ENCODE measurements at regions not wholly inside any gene's neighbourhood (a gene's known extent, or its start where the extent isn't known, plus 50 kb on each side); places are given as distances from the start of the nearest gene placed in this dataset.

DNA sequence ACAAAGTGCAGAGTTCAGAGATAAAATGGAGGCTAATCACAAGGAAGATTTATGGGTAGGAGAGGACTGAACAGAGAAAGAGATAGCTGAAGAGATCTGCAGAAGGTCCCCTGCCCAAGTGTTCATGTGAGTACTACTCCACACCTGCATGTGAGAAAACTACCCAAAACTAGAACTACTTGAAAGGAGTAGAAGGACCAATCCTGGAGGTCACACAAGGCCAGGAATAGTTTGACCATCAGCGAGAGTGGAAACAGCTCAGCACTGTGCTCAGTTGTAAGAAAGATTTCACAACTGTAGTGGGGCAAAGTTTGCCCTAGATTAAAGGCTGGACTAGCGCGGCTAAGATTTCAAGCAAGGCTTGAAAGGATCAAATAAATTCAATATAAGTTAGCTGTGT lies 422.7 kb upstream of the LCORL start:
- DNase-seq (ENCODE audit: low read depth): no peak
- TF ChIP-seq, protein P1, sequence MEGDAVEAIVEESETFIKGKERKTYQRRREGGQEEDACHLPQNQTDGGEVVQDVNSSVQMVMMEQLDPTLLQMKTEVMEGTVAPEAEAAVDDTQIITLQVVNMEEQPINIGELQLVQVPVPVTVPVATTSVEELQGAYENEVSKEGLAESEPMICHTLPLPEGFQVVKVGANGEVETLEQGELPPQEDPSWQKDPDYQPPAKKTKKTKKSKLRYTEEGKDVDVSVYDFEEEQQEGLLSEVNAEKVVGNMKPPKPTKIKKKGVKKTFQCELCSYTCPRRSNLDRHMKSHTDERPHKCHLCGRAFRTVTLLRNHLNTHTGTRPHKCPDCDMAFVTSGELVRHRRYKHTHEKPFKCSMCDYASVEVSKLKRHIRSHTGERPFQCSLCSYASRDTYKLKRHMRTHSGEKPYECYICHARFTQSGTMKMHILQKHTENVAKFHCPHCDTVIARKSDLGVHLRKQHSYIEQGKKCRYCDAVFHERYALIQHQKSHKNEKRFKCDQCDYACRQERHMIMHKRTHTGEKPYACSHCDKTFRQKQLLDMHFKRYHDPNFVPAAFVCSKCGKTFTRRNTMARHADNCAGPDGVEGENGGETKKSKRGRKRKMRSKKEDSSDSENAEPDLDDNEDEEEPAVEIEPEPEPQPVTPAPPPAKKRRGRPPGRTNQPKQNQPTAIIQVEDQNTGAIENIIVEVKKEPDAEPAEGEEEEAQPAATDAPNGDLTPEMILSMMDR (conservative IDR thresholded peaks at IDR 0.05; ENCODE audit: control insufficient read depth, insufficient read depth, low read depth, low read length): no peak
- H3K4me3 ChIP-seq (ENCODE audit: control insufficient read depth, low read depth, low read length): no peak overlapping the region

DNA sequence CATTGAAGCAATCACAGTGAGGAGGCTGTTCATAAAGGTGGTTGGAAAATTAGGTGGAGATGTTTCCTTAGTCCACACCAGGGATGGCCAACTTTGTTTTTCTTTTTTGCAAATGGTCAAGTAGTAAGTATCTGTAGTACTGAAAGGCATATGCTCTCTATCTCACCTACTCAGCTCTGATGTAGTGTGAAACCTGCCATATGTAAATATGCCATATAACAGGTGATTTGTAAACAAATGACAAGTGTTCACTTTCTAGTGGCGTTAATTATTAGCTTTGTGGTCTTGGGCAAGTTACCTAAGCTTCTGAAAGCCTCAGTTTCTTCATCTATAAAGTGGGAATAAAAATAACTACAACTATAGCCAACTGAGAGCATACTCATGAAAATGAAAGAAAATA lies 421.4 kb upstream of the LCORL start:
- H3K4me3 ChIP-seq (ENCODE audit: control insufficient read depth, low read depth, low read length): no peak overlapping the region
- TF ChIP-seq, protein P1 (conservative IDR thresholded peaks at IDR 0.05; ENCODE audit: control insufficient read depth, insufficient read depth, low read depth, low read length): no peak
- DNase-seq (ENCODE audit: low read depth): no peak

GRCh38 chr4:18441676-18442075 lies 420.1 kb upstream of the LCORL start:
- H3K4me3 ChIP-seq (ENCODE audit: control insufficient read depth, low read depth, low read length): no peak overlapping the region
- TF ChIP-seq, protein P1 (conservative IDR thresholded peaks at IDR 0.05; ENCODE audit: control insufficient read depth, insufficient read depth, low read depth, low read length): no peak
- DNase-seq (ENCODE audit: low read depth): no peak

DNA sequence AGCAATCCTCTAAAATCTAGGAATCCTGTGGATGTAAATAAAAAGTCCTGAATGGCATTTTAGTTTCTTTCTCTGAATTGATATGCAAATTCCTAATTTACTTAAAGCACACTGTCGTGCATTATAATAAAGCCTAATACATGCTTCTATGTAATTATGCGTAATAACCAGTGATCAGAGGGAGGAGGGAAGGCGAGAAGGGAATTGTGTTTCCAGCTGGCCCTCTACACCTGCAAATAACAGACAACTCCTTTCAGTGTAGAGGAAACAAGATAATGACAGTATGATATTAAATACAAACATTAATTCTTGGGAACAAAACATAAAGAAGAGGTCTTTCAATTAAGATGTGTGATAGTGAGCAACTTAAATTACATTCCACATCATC lies 419.6 kb upstream of the LCORL start:
- TF ChIP-seq, protein P1 (conservative IDR thresholded peaks at IDR 0.05; ENCODE audit: control insufficient read depth, insufficient read depth, low read depth, low read length): no peak
- no peak for DNase-seq (ENCODE audit: low read depth)
- no peak overlapping the region for H3K4me3 ChIP-seq (ENCODE audit: control insufficient read depth, low read depth, low read length)

GRCh38 chr4:18440527-18441202 lies 419.1 kb upstream of the LCORL start:
- no peak for DNase-seq (ENCODE audit: low read depth)

DNA sequence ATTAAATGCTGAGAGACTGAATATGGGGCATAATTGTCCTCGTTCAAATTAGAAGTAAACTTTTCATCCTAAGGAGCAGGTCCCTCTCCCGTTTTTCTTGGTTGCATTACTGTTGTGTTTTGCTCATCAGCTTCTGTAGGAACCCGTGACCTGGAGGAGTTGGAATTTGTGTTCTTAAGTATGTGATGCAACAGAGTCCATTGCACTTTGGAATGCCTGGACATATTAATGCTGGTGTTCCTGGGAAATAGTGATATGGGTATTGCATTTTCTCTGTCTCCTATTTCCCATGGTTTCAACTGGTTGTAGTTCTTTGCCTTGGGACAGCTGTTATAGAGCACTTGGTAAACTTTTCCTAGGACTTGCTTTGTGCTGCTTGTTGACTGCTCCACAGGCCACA lies 417.8 kb upstream of the LCORL start:
- no peak for DNase-seq (ENCODE audit: low read depth)
- H3K4me3 ChIP-seq (ENCODE audit: control insufficient read depth, low read depth, low read length): no peak overlapping the region
- TF ChIP-seq, protein P1 (conservative IDR thresholded peaks at IDR 0.05; ENCODE audit: control insufficient read depth, insufficient read depth, low read depth, low read length): no peak

More at GRCh38 chr4:18440527-18441202, 419.1 kb upstream of the LCORL start:
- TF ChIP-seq, protein P1 (conservative IDR thresholded peaks at IDR 0.05; ENCODE audit: control insufficient read depth, insufficient read depth, low read depth, low read length): no peak
- no peak overlapping the region for H3K4me3 ChIP-seq (ENCODE audit: control insufficient read depth, low read depth, low read length)

DNA sequence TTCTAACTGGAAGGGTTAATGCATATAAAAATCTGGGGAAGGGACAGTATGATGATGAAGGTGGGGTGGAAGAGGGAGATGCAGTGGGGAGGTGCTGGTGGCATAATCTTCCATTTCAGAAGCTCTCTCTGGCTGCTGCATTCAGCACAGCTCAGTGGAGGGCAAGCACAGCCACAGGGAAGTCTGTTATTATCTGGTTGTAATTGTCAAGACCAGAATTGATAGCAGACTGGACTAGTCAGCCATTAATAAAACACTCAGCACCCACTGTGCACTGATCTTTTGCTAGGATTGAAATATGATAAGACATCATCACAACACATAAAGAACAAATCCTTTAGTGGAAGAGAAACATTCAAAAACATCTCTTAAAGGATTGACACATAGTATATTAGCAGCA lies 414.2 kb upstream of the LCORL start:
- DNase-seq (ENCODE audit: low read depth): no peak
- no peak overlapping the region for H3K4me3 ChIP-seq (ENCODE audit: control insufficient read depth, low read depth, low read length)
- TF ChIP-seq, protein P1 (conservative IDR thresholded peaks at IDR 0.05; ENCODE audit: control insufficient read depth, insufficient read depth, low read depth, low read length): no peak
